ENCODE measurements at regions not wholly inside any gene's neighbourhood (a gene's known extent, or its start where the extent isn't known, plus 50 kb on each side); places are given as distances from the start of the nearest gene placed in this dataset.

- in situ Hi-C loops (cut with MboI; ENCODE audit: low sequenced_read_pairs) (no loop called here), dilution Hi-C loops (cut with HindIII; ENCODE audit: low sequenced_read_pairs, unreplicated experiment) (no loop called here), intact Hi-C loops (cut with micrococcal nuclease) (no loop called here)
- Histone ChIP-seq H4K8ac (ENCODE audit: low read depth in 2 of 2, low read length in 2 of 2) (no peak overlapping the region), H3K23ac (ENCODE audit: low read depth, low read length) (no peak overlapping the region), H4K5ac (ENCODE audit: low read depth, low read length) (no peak overlapping the region), H3K27ac (ENCODE audit: insufficient read depth, low read length) (no peak overlapping the region), H3K14ac (replicated peaks; ENCODE audit: low read depth, low read length) (no peak overlapping the region), H2BK15ac (ENCODE audit: low read depth, low read length) (no peak overlapping the region), H3K4me2 (ENCODE audit: low read depth, low read length) (no peak overlapping the region), H3K56ac (ENCODE audit: extremely low read depth, insufficient read depth, low read length) (no peak overlapping the region), H2BK120ac (ENCODE audit: low read depth, low read length) (no peak overlapping the region), H3K79me1 (ENCODE audit: low read depth in 1 of 2, low read length in 2 of 2) (no peaks in the 10 kb centered on the region), H2AFZ (replicated peaks; ENCODE audit: low read length, poor library complexity) (no peak overlapping the region), H3K18ac (ENCODE audit: low read depth, low read length) (no peak overlapping the region), H4K20me1 (ENCODE audit: insufficient read depth, low read length) (no peaks in the 10 kb centered on the region), H2BK20ac (ENCODE audit: low read depth, low read length) (no peak overlapping the region), H2AK9ac (replicated peaks; ENCODE audit: low read depth, low read length, poor library complexity) (no peak overlapping the region), H3K4me3 (ENCODE audit: insufficient read depth, low read depth, low read length) (no peak overlapping the region), H2AK5ac (ENCODE audit: low read depth, low read length) (no peak overlapping the region), H3K4ac (ENCODE audit: low read depth, low read length) (no peak overlapping the region), H3K27me3 (ENCODE audit: control insufficient read depth, insufficient read depth, low read length) (no peaks in the 10 kb centered on the region), H3K9me1 (ENCODE audit: insufficient read depth, low read length) (no peaks in the 10 kb centered on the region), H2BK5ac (ENCODE audit: low read depth, low read length, poor library complexity, severe bottlenecking) (no peak overlapping the region), H3K4me1 (ENCODE audit: control insufficient read depth, insufficient read depth, low read length) (no peaks in the 10 kb centered on the region), H3K36me3 (ENCODE audit: control insufficient read depth, insufficient read depth, low read length) (no peaks in the 10 kb centered on the region), H3K9ac (ENCODE audit: low read depth, low read length) (no peak overlapping the region), H4K91ac (ENCODE audit: insufficient read depth, low read depth, low read length) (no peak overlapping the region), H3K9me3 (ENCODE audit: control insufficient read depth, insufficient read depth, low read length) (peaks cover 25% of the 10 kb centered on the region)
- TF ChIP-seq RFX5 (IDR thresholded peaks at IDR 0.05; ENCODE audit: low read depth, low read length) (no peak), SMC3 (IDR thresholded peaks at IDR 0.05; ENCODE audit: low read depth, low read length) (no peak), CTCF (conservative IDR thresholded peaks at IDR 0.05; ENCODE audit: low read depth, low read length) (no peak), BHLHE40 (IDR thresholded peaks at IDR 0.05; ENCODE audit: low read depth, low read length) (no peak), CHD1 (IDR thresholded peaks at IDR 0.05; ENCODE audit: low read depth, low read length) (no peak), FOS (IDR thresholded peaks at IDR 0.05; ENCODE audit: low read depth, low read length) (no peak), CEBPB (IDR thresholded peaks at IDR 0.05; ENCODE audit: low read depth, low read length) (no peak)
- no TSS peak for BruUV-seq (replicated peaks)
- DNase-seq (no peak), ATAC-seq (ENCODE audit: low read depth) (no peak)
- 51% methylated on average over 2 of the region's 7 CpGs; no CpG with 5 or more reads in 1 of the 2 experiments for WGBS, 2 experiments (ENCODE audit: extremely low coverage in 2 of 2, insufficient read length in 1 of 2)
- ChIA-PET CTCF (no interaction called here), POLR2A (ENCODE audit: unreplicated experiment) (no interaction called here)
These were observed 315.4 kb upstream of the ADCY2 start for GRCh38 chr5:7080501-7080900.

Data from IMR-90 (cell line).